GDM1 (cell line): ENCODE measurements at regions not wholly inside any gene's neighbourhood (a gene's known extent, or its start where the extent isn't known, plus 50 kb on each side); places are given as distances from the start of the nearest gene placed in this dataset.

Source experiments
- DNase-seq: peaks from one replicate; lab custom pipeline; 2025; lab: John Stamatoyannopoulos, UW

GRCh38 chr11:134797411-134798089 is 385.5 kb upstream of the B3GAT1 start:
- no peak for DNase-seq

GRCh38 chr11:134795017-134795416 is 383.0 kb upstream of the B3GAT1 start:
- no peak for DNase-seq

GRCh38 chr11:134794192-134794591 is 382.1 kb upstream of the B3GAT1 start:
- no peak for DNase-seq

GRCh38 chr11:134792677-134793076 is 380.6 kb upstream of the B3GAT1 start:
- DNase-seq: no peak

GRCh38 chr11:134792044-134792443 is 380.0 kb upstream of the B3GAT1 start:
- no peak for DNase-seq

- no peak for DNase-seq
Measured at GRCh38 chr11:134791102-134791501, 379.1 kb upstream of the B3GAT1 start.

- no peak for DNase-seq
Measured at GRCh38 chr11:134789104-134789503, 377.1 kb upstream of the B3GAT1 start.

- DNase-seq: no peak
Measured at GRCh38 chr11:134786636-134787035, 374.6 kb upstream of the B3GAT1 start.

- DNase-seq: no peak
Measured at GRCh38 chr11:134785660-134786284, 373.7 kb upstream of the B3GAT1 start.

- DNase-seq: no peak
Measured at GRCh38 chr11:134785059-134785458, 373.0 kb upstream of the B3GAT1 start.

GRCh38 chr11:134784568-134784967 is 372.5 kb upstream of the B3GAT1 start:
- DNase-seq: no peak

- no peak for DNase-seq
Measured at GRCh38 chr11:134784046-134784445, 372.0 kb upstream of the B3GAT1 start.

- no peak for DNase-seq
Measured at GRCh38 chr11:134783234-134783633, 371.2 kb upstream of the B3GAT1 start.

GRCh38 chr11:134781380-134781866 is 369.4 kb upstream of the B3GAT1 start:
- no peak for DNase-seq

GRCh38 chr11:134780486-134781147 is 368.6 kb upstream of the B3GAT1 start:
- DNase-seq: no peak

- DNase-seq: no peak
Measured at GRCh38 chr11:134779179-134779578, 367.1 kb upstream of the B3GAT1 start.

GRCh38 chr11:134768463-134768862 is 356.4 kb upstream of the B3GAT1 start:
- no peak for DNase-seq

GRCh38 chr11:134765565-134765964 is 353.5 kb upstream of the B3GAT1 start:
- no peak for DNase-seq

GRCh38 chr11:134764966-134765365 is 352.9 kb upstream of the B3GAT1 start:
- no peak for DNase-seq

- no peak for DNase-seq
Measured at GRCh38 chr11:134764367-134764766, 352.3 kb upstream of the B3GAT1 start.

- no peak for DNase-seq
Measured at GRCh38 chr11:134763030-134763388, 351.0 kb upstream of the B3GAT1 start.

- no peak for DNase-seq
Measured at GRCh38 chr11:134762248-134763029, 350.4 kb upstream of the B3GAT1 start.

- no peak for DNase-seq
Measured at GRCh38 chr11:134761926-134762247, 349.8 kb upstream of the B3GAT1 start.
